MM.1S (cell line): ENCODE measurements at regions not wholly inside any gene's neighbourhood (a gene's known extent, or its start where the extent isn't known, plus 50 kb on each side); places are given as distances from the start of the nearest gene placed in this dataset.
"Not testable (repeated sequence)": the region's sequence is repeated elsewhere in the genome, so short reads cannot be mapped to it uniquely, and the experiment has no call there.

Source experiments
- DNase-seq: peaks from one replicate; pipeline ENCODE4 v3.0.0-alpha.2; 2015
- H2AFZ ChIP-seq: fragments of 300-600 bp; sonication (generic); 2 replicates; pipeline ENCODE4 v1.6.0; 2016; ENCODE audit warnings: antibody characterized with exemption, low read length
- H3F3A ChIP-seq: fragments of 300-600 bp; sonication (generic); 2 replicates; pipeline ENCODE4 v1.6.1; 2016; ENCODE audit warnings: mild to moderate bottlenecking, antibody characterized with exemption, low read length, moderate library complexity, mixed read lengths; ENCODE audit not compliant: insufficient read depth
- H3K27ac ChIP-seq: fragments of 300-600 bp; sonication (generic); 2 replicates; pipeline ENCODE4 v1.5.1; 2016; ENCODE audit warnings: mild to moderate bottlenecking, low read length
- H3K27me3 ChIP-seq: fragments of 300-600 bp; sonication (generic); replicated peaks from 2 replicates; pipeline ENCODE4 v1.6.0; 2016; ENCODE audit warnings: low read length; ENCODE audit not compliant: insufficient read depth
- H3K36me3 ChIP-seq: fragments of 300-600 bp; sonication (generic); replicated peaks from 2 replicates; pipeline ENCODE4 v1.6.1; 2016; ENCODE audit warnings: mild to moderate bottlenecking, low read length, mixed read lengths; ENCODE audit not compliant: insufficient read depth
- H3K4me1 ChIP-seq: fragments of 300-600 bp; sonication (generic); 2 replicates; pipeline ENCODE4 v1.6.1; 2016; ENCODE audit warnings: low read length, mixed read lengths
- H3K4me2 ChIP-seq: fragments of 300-600 bp; sonication (generic); 2 replicates; pipeline ENCODE4 v1.6.0; 2016; ENCODE audit warnings: low read depth, low read length
- H3K4me3 ChIP-seq: fragments of 300-600 bp; sonication (generic); 2 replicates; pipeline ENCODE4 v1.5.1; 2016; ENCODE audit warnings: low read length, mixed read lengths
- H3K79me2 ChIP-seq: fragments of 300-600 bp; sonication (generic); 2 replicates; pipeline ENCODE4 v1.6.1; 2016; ENCODE audit warnings: mixed run types, low read length, mixed read lengths
- H3K9ac ChIP-seq: fragments of 300-600 bp; sonication (generic); 2 replicates; pipeline ENCODE4 v1.6.1; 2016; ENCODE audit warnings: low read length, mixed read lengths
- H3K9me2 ChIP-seq: fragments of 300-600 bp; sonication (generic); replicated peaks from 2 replicates; pipeline ENCODE4 v1.6.1; 2016; ENCODE audit warnings: mild to moderate bottlenecking, low read length, mixed read lengths; ENCODE audit not compliant: insufficient read depth
- H3K9me3 ChIP-seq: fragments of 300-600 bp; sonication (generic); replicated peaks from 2 replicates; pipeline ENCODE4 v1.6.1; 2016; ENCODE audit warnings: mild to moderate bottlenecking, low read length, mixed read lengths; ENCODE audit not compliant: insufficient read depth
- H4K20me1 ChIP-seq: fragments of 300-600 bp; sonication (generic); 2 replicates; pipeline ENCODE4 v1.6.1; 2016; ENCODE audit warnings: mild to moderate bottlenecking, low read length, moderate library complexity, mixed read lengths; ENCODE audit not compliant: insufficient read depth

GRCh38 chr12:9308745-9309144 lies 100.5 kb upstream of the PZP start:
- not testable (repeated sequence) for H2AFZ ChIP-seq, H3K4me1 ChIP-seq, H3K36me3 ChIP-seq, H3K27me3 ChIP-seq, H3K9me3 ChIP-seq, DNase-seq, H3K27ac ChIP-seq, H4K20me1 ChIP-seq, H3K9me2 ChIP-seq, H3K9ac ChIP-seq, H3K4me3 ChIP-seq, H3K79me2 ChIP-seq, H3F3A ChIP-seq
- peak overlapping the region; percentile 33; the same call in 1 of the 2 replicates for H3K4me2 ChIP-seq

GRCh38 chr12:9308163-9308562 lies 100.0 kb upstream of the PZP start:
- not testable (repeated sequence) for H3K9ac ChIP-seq, H3K27me3 ChIP-seq, H3K36me3 ChIP-seq

GRCh38 chr12:9307255-9307654 lies 99.1 kb upstream of the PZP start:
- not testable (repeated sequence) for H3K27me3 ChIP-seq, H3K9me2 ChIP-seq, H3K4me1 ChIP-seq, H3K4me2 ChIP-seq, H3K27ac ChIP-seq, H4K20me1 ChIP-seq, H3F3A ChIP-seq, H3K79me2 ChIP-seq, H2AFZ ChIP-seq, H3K36me3 ChIP-seq, DNase-seq, H3K9me3 ChIP-seq, H3K4me3 ChIP-seq, H3K9ac ChIP-seq

More at GRCh38 chr12:9308163-9308562, 100.0 kb upstream of the PZP start:
- not testable (repeated sequence) for H3K27ac ChIP-seq, DNase-seq, H3K9me3 ChIP-seq, H4K20me1 ChIP-seq, H3F3A ChIP-seq, H3K4me1 ChIP-seq, H2AFZ ChIP-seq, H3K4me3 ChIP-seq, H3K79me2 ChIP-seq, H3K4me2 ChIP-seq, H3K9me2 ChIP-seq

- H3K27ac ChIP-seq: peak overlapping the region; percentile 18; the same call in 1 of the 2 replicates
- H3K4me1 ChIP-seq, H3K9me2 ChIP-seq, H3F3A ChIP-seq, H3K9me3 ChIP-seq, H3K79me2 ChIP-seq, H3K27me3 ChIP-seq, H4K20me1 ChIP-seq, DNase-seq, H3K4me3 ChIP-seq, H3K36me3 ChIP-seq, H2AFZ ChIP-seq, H3K9ac ChIP-seq, H3K4me2 ChIP-seq: not testable (repeated sequence)
Observed at GRCh38 chr12:9306004-9306403, 97.8 kb upstream of the PZP start.

- H4K20me1 ChIP-seq, H3K79me2 ChIP-seq, H3K4me2 ChIP-seq: not testable (repeated sequence)
Observed at GRCh38 chr12:9304540-9304939, 96.3 kb upstream of the PZP start.

GRCh38 chr12:9295872-9296271 lies 87.7 kb upstream of the PZP start:
- H2AFZ ChIP-seq, DNase-seq, H3K9me3 ChIP-seq, H3K27me3 ChIP-seq, H4K20me1 ChIP-seq, H3K4me1 ChIP-seq, H3K79me2 ChIP-seq, H3K27ac ChIP-seq, H3K9ac ChIP-seq, H3F3A ChIP-seq, H3K4me2 ChIP-seq, H3K4me3 ChIP-seq, H3K36me3 ChIP-seq, H3K9me2 ChIP-seq: not testable (repeated sequence)

More at GRCh38 chr12:9304540-9304939, 96.3 kb upstream of the PZP start:
- H3K9me3 ChIP-seq, H3K4me3 ChIP-seq, H3K27me3 ChIP-seq, H3K9ac ChIP-seq, H3K4me1 ChIP-seq, H3K36me3 ChIP-seq, H3K9me2 ChIP-seq, H2AFZ ChIP-seq, DNase-seq, H3F3A ChIP-seq: not testable (repeated sequence)
- peak overlapping the region; percentile 63; the same call in 1 of the 2 replicates for H3K27ac ChIP-seq

GRCh38 chr12:9294072-9294620 lies 86.0 kb upstream of the PZP start:
- not testable (repeated sequence) for H3K79me2 ChIP-seq, H3K27me3 ChIP-seq, H3K36me3 ChIP-seq, H3F3A ChIP-seq, H3K4me1 ChIP-seq, H3K9ac ChIP-seq, H3K9me3 ChIP-seq, H3K9me2 ChIP-seq, H3K4me3 ChIP-seq, H3K27ac ChIP-seq, H3K4me2 ChIP-seq, DNase-seq, H4K20me1 ChIP-seq, H2AFZ ChIP-seq

GRCh38 chr12:9293391-9293790 lies 85.2 kb upstream of the PZP start:
- not testable (repeated sequence) for H3K9ac ChIP-seq, H3K4me1 ChIP-seq, H3K4me2 ChIP-seq, H4K20me1 ChIP-seq, H3K9me2 ChIP-seq, H3K9me3 ChIP-seq, DNase-seq, H3K27me3 ChIP-seq, H3K4me3 ChIP-seq, H3K27ac ChIP-seq, H3F3A ChIP-seq, H3K36me3 ChIP-seq, H2AFZ ChIP-seq, H3K79me2 ChIP-seq
